ENCODE measurements at regions not wholly inside any gene's neighbourhood (a gene's known extent, or its start where the extent isn't known, plus 50 kb on each side); places are given as distances from the start of the nearest gene placed in this dataset.

GRCh38 chr7:41586931-41587640 is 115.8 kb downstream of the INHBA start:
- TF ChIP-seq, protein P1, sequence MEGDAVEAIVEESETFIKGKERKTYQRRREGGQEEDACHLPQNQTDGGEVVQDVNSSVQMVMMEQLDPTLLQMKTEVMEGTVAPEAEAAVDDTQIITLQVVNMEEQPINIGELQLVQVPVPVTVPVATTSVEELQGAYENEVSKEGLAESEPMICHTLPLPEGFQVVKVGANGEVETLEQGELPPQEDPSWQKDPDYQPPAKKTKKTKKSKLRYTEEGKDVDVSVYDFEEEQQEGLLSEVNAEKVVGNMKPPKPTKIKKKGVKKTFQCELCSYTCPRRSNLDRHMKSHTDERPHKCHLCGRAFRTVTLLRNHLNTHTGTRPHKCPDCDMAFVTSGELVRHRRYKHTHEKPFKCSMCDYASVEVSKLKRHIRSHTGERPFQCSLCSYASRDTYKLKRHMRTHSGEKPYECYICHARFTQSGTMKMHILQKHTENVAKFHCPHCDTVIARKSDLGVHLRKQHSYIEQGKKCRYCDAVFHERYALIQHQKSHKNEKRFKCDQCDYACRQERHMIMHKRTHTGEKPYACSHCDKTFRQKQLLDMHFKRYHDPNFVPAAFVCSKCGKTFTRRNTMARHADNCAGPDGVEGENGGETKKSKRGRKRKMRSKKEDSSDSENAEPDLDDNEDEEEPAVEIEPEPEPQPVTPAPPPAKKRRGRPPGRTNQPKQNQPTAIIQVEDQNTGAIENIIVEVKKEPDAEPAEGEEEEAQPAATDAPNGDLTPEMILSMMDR (IDR thresholded peaks at IDR 0.05; ENCODE audit: low read depth, low read length) = no peak
- TF ChIP-seq EZH2phosphoT487 (IDR thresholded peaks at IDR 0.05; ENCODE audit: low read depth) = no peak

All from OCI-LY3 (cell line).